HepG2 (cell line): ENCODE measurements at regions not wholly inside any gene's neighbourhood (a gene's known extent, or its start where the extent isn't known, plus 50 kb on each side); places are given as distances from the start of the nearest gene placed in this dataset.

Experiments used
- HIC2 ChIP-seq: sonication (generic); formaldehyde crosslinking; IDR thresholded peaks from 2 replicates; pipeline ENCODE4 v1.9.0; 2022; ENCODE audit warnings: low read depth, missing genetic modification reagents
- MLXIP ChIP-seq: sonication (generic); formaldehyde crosslinking; IDR thresholded peaks from 2 replicates; pipeline ENCODE4 v1.9.0; 2021; ENCODE audit warnings: missing genetic modification reagents, borderline replicate concordance
- TEAD2 ChIP-seq: sonication (generic); formaldehyde crosslinking; IDR thresholded peaks from 2 replicates; pipeline ENCODE4 v1.9.0; 2021; ENCODE audit warnings: missing genetic modification reagents
- ZNF235 ChIP-seq: sonication (generic); formaldehyde crosslinking; IDR thresholded peaks from 2 replicates; pipeline ENCODE4 v1.8.1; 2023; ENCODE audit warnings: mild to moderate bottlenecking, missing genetic modification reagents, borderline replicate concordance
- ZNF282 ChIP-seq: fragments of 450-650 bp; IDR thresholded peaks from 2 replicates; pipeline ENCODE4 v1.6.1; 2018; ENCODE audit not compliant: partially characterized antibody
- ZNF362 ChIP-seq: sonication (generic); formaldehyde crosslinking; IDR thresholded peaks from 2 replicates; pipeline ENCODE4 v1.4.0; 2020; ENCODE audit warnings: missing genetic modification reagents, mild to moderate bottlenecking, borderline replicate concordance
- ZNF605 ChIP-seq: sonication (generic); formaldehyde crosslinking; IDR thresholded peaks from 2 replicates; pipeline ENCODE4 v1.8.0; 2022; ENCODE audit warnings: mild to moderate bottlenecking, missing genetic modification reagents

DNA sequence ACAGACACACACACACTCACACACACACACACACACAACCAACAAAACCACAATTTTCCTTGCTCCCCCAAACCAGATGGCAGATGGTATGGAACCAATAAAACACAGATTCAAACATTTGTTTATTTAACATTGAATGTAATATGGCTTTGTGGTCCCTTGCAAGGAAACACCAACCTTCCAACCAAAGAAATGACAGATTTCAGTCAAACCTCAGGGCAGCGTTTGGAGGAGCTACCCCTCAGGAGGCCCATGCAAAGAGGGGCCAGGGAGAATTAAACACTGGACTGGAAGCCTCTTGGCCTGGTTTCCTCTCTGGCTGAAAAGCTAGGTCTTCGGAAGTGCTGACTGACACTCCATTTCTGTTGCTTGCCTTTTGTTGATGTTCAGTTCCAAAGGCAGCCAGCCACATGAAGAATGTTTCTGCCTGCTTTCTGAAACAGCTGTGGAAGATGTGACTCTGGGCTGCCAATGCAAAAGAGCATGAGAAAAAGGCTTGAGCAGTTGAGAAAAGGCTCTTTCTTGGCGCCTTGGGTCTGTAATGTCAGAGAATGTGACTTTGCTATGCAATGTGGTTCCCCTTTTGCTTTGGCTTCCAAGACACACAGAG, 296.1 kb downstream of the RPLP1 start (continued):
- TF ChIP-seq MLXIP (CRISPR knock-in tag) (no peak), ZNF362 (CRISPR knock-in tag) (no peak), ZNF282 (no peak), ZNF605 (CRISPR knock-in tag) (no peak), TEAD2 (no peak), HIC2 (CRISPR knock-in tag) (no peak), ZNF235 (CRISPR knock-in tag) (no peak)
